ENCODE measurements at regions not wholly inside any gene's neighbourhood (a gene's known extent, or its start where the extent isn't known, plus 50 kb on each side); places are given as distances from the start of the nearest gene placed in this dataset.

DNA sequence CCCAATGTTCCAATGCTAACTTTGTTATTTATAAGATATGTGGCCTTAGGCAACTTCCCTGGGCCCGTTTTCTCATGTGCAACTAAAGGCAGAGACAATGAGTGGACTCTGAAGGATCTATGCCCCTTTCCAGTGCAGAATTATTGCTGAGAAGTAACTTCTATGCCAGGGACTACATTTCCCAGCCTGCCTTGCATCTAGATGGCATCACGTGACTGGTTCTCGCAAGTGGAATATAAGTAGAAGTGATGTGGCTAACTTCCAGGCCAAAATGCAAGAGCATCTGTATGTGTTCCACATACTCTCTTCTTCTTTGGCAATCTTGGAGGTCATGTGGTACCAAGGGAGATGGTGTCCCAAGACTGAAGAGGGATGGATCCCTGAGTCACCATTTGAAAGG is 674.4 kb downstream of the NTRK3 start:
- Histone ChIP-seq H3K27ac (ENCODE audit: low read length) (no peak overlapping the region), H3K4me1 (ENCODE audit: low read length) (no peaks in the 10 kb centered on the region), H3K4me3 (ENCODE audit: low read length) (no peak overlapping the region), H3K9ac (ENCODE audit: low read length) (no peak overlapping the region), H3K79me2 (ENCODE audit: low read length) (no peaks in the 10 kb centered on the region), H2AFZ (ENCODE audit: low read depth, low read length) (no peak overlapping the region), H4K20me1 (ENCODE audit: insufficient read depth, low read length) (no peaks in the 10 kb centered on the region), H3K36me3 (replicated peaks; ENCODE audit: low read depth, low read length) (no peaks in the 10 kb centered on the region), H3K4me2 (ENCODE audit: low read length) (no peak overlapping the region), H3K9me3 (ENCODE audit: insufficient read depth, low read length) (no peaks in the 10 kb centered on the region), H3K27me3 (ENCODE audit: low read depth, low read length) (no peaks in the 10 kb centered on the region)
- TF ChIP-seq, protein P1, sequence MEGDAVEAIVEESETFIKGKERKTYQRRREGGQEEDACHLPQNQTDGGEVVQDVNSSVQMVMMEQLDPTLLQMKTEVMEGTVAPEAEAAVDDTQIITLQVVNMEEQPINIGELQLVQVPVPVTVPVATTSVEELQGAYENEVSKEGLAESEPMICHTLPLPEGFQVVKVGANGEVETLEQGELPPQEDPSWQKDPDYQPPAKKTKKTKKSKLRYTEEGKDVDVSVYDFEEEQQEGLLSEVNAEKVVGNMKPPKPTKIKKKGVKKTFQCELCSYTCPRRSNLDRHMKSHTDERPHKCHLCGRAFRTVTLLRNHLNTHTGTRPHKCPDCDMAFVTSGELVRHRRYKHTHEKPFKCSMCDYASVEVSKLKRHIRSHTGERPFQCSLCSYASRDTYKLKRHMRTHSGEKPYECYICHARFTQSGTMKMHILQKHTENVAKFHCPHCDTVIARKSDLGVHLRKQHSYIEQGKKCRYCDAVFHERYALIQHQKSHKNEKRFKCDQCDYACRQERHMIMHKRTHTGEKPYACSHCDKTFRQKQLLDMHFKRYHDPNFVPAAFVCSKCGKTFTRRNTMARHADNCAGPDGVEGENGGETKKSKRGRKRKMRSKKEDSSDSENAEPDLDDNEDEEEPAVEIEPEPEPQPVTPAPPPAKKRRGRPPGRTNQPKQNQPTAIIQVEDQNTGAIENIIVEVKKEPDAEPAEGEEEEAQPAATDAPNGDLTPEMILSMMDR (IDR thresholded peaks at IDR 0.05; ENCODE audit: low read depth, low read length), result no peak
- TF ChIP-seq EZH2phosphoT487 (IDR thresholded peaks at IDR 0.05; ENCODE audit: low read depth), result no peak

DNA sequence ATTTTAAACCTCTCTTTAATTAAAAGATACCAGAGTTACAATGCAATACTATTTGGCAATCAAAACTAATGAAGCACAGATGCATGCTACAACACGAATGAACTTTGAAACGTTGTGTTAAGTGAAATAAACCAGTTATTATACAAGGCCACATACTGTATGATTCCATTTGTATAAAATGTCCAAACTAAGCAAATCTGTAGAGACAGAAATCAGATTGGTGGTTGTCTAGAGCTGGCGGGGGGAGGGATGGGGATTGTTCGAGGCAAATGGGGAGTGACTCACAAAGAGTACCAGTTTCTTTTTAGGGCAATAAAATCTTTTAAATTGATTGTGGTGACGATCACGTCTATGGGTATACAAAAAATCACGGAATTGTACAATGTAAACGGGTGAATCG is 677.0 kb downstream of the NTRK3 start:
- Histone ChIP-seq H3K4me3 (ENCODE audit: low read length) (no peak overlapping the region), H3K4me2 (ENCODE audit: low read length) (no peak overlapping the region), H3K9me3 (ENCODE audit: insufficient read depth, low read length) (no peaks in the 10 kb centered on the region)

DNA sequence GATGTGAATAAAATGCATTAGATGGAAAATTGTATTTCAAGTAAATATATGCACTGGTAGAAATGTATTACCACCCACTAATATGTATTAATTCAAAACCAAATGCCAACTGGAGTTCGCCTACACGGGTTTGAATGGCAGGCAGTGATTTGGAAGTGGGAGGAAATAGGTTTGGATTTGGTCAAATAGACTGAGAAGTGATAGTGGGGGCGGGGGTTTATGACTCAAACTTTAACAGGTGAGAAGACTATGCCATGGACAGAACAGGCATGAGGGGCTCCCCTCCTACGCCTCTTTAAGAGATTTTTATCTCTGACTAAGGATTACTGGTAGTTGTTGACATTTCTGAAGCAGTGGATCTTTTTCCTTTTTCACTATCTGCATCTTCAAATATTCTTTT is 677.8 kb downstream of the NTRK3 start:
- TF ChIP-seq, protein P1 (IDR thresholded peaks at IDR 0.05; ENCODE audit: low read depth, low read length), result no peak
- no peak for TF ChIP-seq EZH2phosphoT487 (IDR thresholded peaks at IDR 0.05; ENCODE audit: low read depth)
- H3K9me3 ChIP-seq (ENCODE audit: insufficient read depth, low read length), result no peaks in the 10 kb centered on the region

More for the DNA sequence above, 677.0 kb downstream of the NTRK3 start:
- Histone ChIP-seq H3K27ac (ENCODE audit: low read length) (no peak overlapping the region), H3K79me2 (ENCODE audit: low read length) (no peaks in the 10 kb centered on the region), H4K20me1 (ENCODE audit: insufficient read depth, low read length) (no peaks in the 10 kb centered on the region), H3K9ac (ENCODE audit: low read length) (no peak overlapping the region), H3K36me3 (replicated peaks; ENCODE audit: low read depth, low read length) (no peaks in the 10 kb centered on the region), H3K27me3 (ENCODE audit: low read depth, low read length) (no peaks in the 10 kb centered on the region), H2AFZ (ENCODE audit: low read depth, low read length) (no peak overlapping the region), H3K4me1 (ENCODE audit: low read length) (no peaks in the 10 kb centered on the region)
- TF ChIP-seq, protein P1 (IDR thresholded peaks at IDR 0.05; ENCODE audit: low read depth, low read length), result no peak
- no peak for TF ChIP-seq EZH2phosphoT487 (IDR thresholded peaks at IDR 0.05; ENCODE audit: low read depth)

DNA sequence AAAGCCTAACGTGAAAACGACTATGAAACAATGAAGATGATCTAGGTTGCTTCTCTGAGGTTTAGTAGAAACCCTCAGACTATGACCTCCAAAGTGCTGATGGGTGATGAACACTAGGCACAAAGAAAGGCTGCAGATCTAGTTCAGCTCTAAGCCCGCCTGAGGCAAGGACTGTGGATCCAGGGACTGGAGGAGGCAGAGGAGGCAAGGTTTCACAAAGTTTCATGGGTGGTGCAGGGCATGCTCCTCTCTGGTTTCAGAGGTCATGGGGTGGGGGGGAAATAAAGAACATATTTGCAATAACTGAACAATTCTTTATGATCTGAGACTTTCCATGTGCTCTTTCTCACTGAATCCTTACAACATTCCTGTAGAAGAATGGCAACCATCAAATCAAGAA is 679.2 kb downstream of the NTRK3 start:
- Histone ChIP-seq H3K4me1 (ENCODE audit: low read length) (no peaks in the 10 kb centered on the region), H3K4me2 (ENCODE audit: low read length) (no peak overlapping the region), H4K20me1 (ENCODE audit: insufficient read depth, low read length) (no peaks in the 10 kb centered on the region), H3K79me2 (ENCODE audit: low read length) (no peaks in the 10 kb centered on the region), H3K9ac (ENCODE audit: low read length) (no peak overlapping the region), H2AFZ (ENCODE audit: low read depth, low read length) (no peak overlapping the region), H3K36me3 (replicated peaks; ENCODE audit: low read depth, low read length) (no peaks in the 10 kb centered on the region), H3K27me3 (ENCODE audit: low read depth, low read length) (no peaks in the 10 kb centered on the region), H3K9me3 (ENCODE audit: insufficient read depth, low read length) (no peaks in the 10 kb centered on the region), H3K27ac (ENCODE audit: low read length) (no peak overlapping the region), H3K4me3 (ENCODE audit: low read length) (no peak overlapping the region)
- no peak for TF ChIP-seq EZH2phosphoT487 (IDR thresholded peaks at IDR 0.05; ENCODE audit: low read depth)
- TF ChIP-seq, protein P1 (IDR thresholded peaks at IDR 0.05; ENCODE audit: low read depth, low read length), result no peak

More for the DNA sequence above, 677.8 kb downstream of the NTRK3 start:
- Histone ChIP-seq H3K27ac (ENCODE audit: low read length) (no peak overlapping the region), H3K27me3 (ENCODE audit: low read depth, low read length) (no peaks in the 10 kb centered on the region), H2AFZ (ENCODE audit: low read depth, low read length) (no peak overlapping the region), H3K79me2 (ENCODE audit: low read length) (no peaks in the 10 kb centered on the region), H3K4me1 (ENCODE audit: low read length) (no peaks in the 10 kb centered on the region), H3K9ac (ENCODE audit: low read length) (no peak overlapping the region), H4K20me1 (ENCODE audit: insufficient read depth, low read length) (no peaks in the 10 kb centered on the region), H3K4me3 (ENCODE audit: low read length) (no peak overlapping the region), H3K36me3 (replicated peaks; ENCODE audit: low read depth, low read length) (no peaks in the 10 kb centered on the region), H3K4me2 (ENCODE audit: low read length) (no peak overlapping the region)
